Ovary (tissue), 3 donors: ENCODE measurements at regions not wholly inside any gene's neighbourhood (a gene's known extent, or its start where the extent isn't known, plus 50 kb on each side); places are given as distances from the start of the nearest gene placed in this dataset.

ENCODE experiments used
- CTCF ChIP-seq, 3 donors: fragments of 450-650 bp in 2 of 3; fragments of 200-600 bp in 1 of 3; IDR thresholded peaks; one replicate each; pipeline versions ENCODE4 v1.5.1 to v1.8.0; 2016 to 2022; ENCODE audit warnings: antibody characterized with exemption in 3 of 3, mild to moderate bottlenecking in 1 of 3
- POLR2A ChIP-seq: fragments of 450-650 bp; IDR thresholded peaks from one replicate; pipeline ENCODE4 v1.6.1; 2017; ENCODE audit warnings: antibody characterized with exemption, mild to moderate bottlenecking, moderate library complexity
- donor health status: DM: no; HTN: no; CAD: no.

GRCh38 chr2:175576875-175577274 lies 395.4 kb upstream of the ATP5MC3 start:
- TF ChIP-seq POLR2A = no peak
- TF ChIP-seq CTCF (IDR thresholded peaks at IDR 0.05) = no peak
